SU-DHL-6 (cell line): ENCODE measurements at regions not wholly inside any gene's neighbourhood (a gene's known extent, or its start where the extent isn't known, plus 50 kb on each side); places are given as distances from the start of the nearest gene placed in this dataset.

Experiments used
- H2AFZ ChIP-seq: fragments of 200-600 bp; sonication (generic); 2 replicates; pipeline ENCODE4 v1.6.1; 2014; ENCODE audit warnings: low read depth, mild to moderate bottlenecking, moderate library complexity, mixed read lengths, antibody characterized with exemption, low read length; ENCODE audit not compliant: severe bottlenecking
- H3F3A ChIP-seq: fragments of 200-600 bp; shearing (Covaris generic); 2 replicates; pipeline ENCODE4 v1.6.0; 2016; ENCODE audit warnings: antibody characterized with exemption, mild to moderate bottlenecking; ENCODE audit not compliant: insufficient read depth
- H3K27ac ChIP-seq: fragments of 200-600 bp; sonication (generic); 2 replicates; pipeline ENCODE4 v1.5.1; 2016; ENCODE audit warnings: low read depth, mild to moderate bottlenecking, low read length, moderate library complexity, mixed read lengths
- H3K27me3 ChIP-seq: fragments of 200-600 bp; sonication (generic), shearing (Covaris generic); 2 replicates; pipeline ENCODE4 v1.6.0; 2014; ENCODE audit warnings: mild to moderate bottlenecking, low read length
- H3K36me3 ChIP-seq: fragments of 200-600 bp; sonication (generic); 2 replicates; pipeline ENCODE4 v1.6.1; 2014; ENCODE audit warnings: mild to moderate bottlenecking, low read length, mixed read lengths
- H3K4me2 ChIP-seq: fragments of 300-600, 200-600 bp; shearing (Covaris generic), sonication (generic); 2 replicates; pipeline ENCODE4 v1.6.0; 2014; ENCODE audit warnings: low read length, low read depth, mild to moderate bottlenecking; ENCODE audit not compliant: poor library complexity, severe bottlenecking
- H3K4me3 ChIP-seq: fragments of 200-600 bp; sonication (generic); 2 replicates; pipeline ENCODE4 v1.5.1; 2014; ENCODE audit warnings: antibody characterized with exemption, low read length, mild to moderate bottlenecking, mixed read lengths; ENCODE audit not compliant: insufficient read depth, poor library complexity, severe bottlenecking
- H3K79me2 ChIP-seq: fragments of 200-600 bp; sonication (generic); 2 replicates; pipeline ENCODE4 v1.6.1; 2014; ENCODE audit warnings: mild to moderate bottlenecking, low read length, moderate library complexity; ENCODE audit not compliant: insufficient read depth
- H3K9ac ChIP-seq: fragments of 200-600 bp; sonication (generic); 2 replicates; pipeline ENCODE4 v1.7.0; 2014; ENCODE audit warnings: mild to moderate bottlenecking, low read length
- H3K9me2 ChIP-seq: fragments of 200-600 bp; sonication (generic); replicated peaks from 2 replicates; pipeline ENCODE4 v1.6.1; 2014; ENCODE audit warnings: low read length; ENCODE audit not compliant: insufficient read depth
- H3K9me3 ChIP-seq: fragments of 200-600 bp; sonication (generic); 2 replicates; pipeline ENCODE4 v1.6.1; 2014; ENCODE audit warnings: low read length, mixed read lengths; ENCODE audit not compliant: insufficient read depth
- H4K20me1 ChIP-seq: fragments of 200-600 bp; sonication (generic); 2 replicates; pipeline ENCODE4 v1.6.1; 2014; ENCODE audit warnings: low read depth, mild to moderate bottlenecking, antibody characterized with exemption, low read length, moderate library complexity, mixed read lengths
- CTCF ChIP-seq: fragments of 200-600 bp; sonication (generic); IDR thresholded peaks from one replicate; pipeline ENCODE4 v1.5.1; 2017; ENCODE audit warnings: antibody characterized with exemption, mild to moderate bottlenecking, low read length, moderate library complexity; ENCODE audit not compliant: insufficient read depth, poor library complexity, severe bottlenecking
- EZH2phosphoT487 ChIP-seq: fragments of 200-600 bp; sonication (generic), shearing (Covaris generic); conservative IDR thresholded peaks from 2 replicates; pipeline ENCODE4 v1.6.1; 2018; ENCODE audit warnings: mild to moderate bottlenecking, antibody characterized with exemption, low read length, moderate library complexity, mixed read lengths

GRCh38 chr5:29379619-29380018 is 1813.9 kb upstream of the CDH6 start:
- Histone ChIP-seq H3K27me3 (no peaks in the 10 kb centered on the region), H3K27ac (no peak overlapping the region), H3K4me3 (no peak overlapping the region), H2AFZ (no peak overlapping the region), H4K20me1 (no peaks in the 10 kb centered on the region), H3K9me2 (no peaks in the 10 kb centered on the region), H3K9ac (no peak overlapping the region), H3K9me3 (peaks cover 8% of the 10 kb centered on the region; the same call in 1 of the 2 replicates), H3K79me2 (no peaks in the 10 kb centered on the region), H3K4me2 (no peak overlapping the region), H3K36me3 (no peaks in the 10 kb centered on the region), H3F3A (no peaks in the 10 kb centered on the region)
- TF ChIP-seq EZH2phosphoT487, result no peak
- TF ChIP-seq CTCF, result no peak

GRCh38 chr5:29378104-29378503 is 1815.4 kb upstream of the CDH6 start:
- no peaks in the 10 kb centered on the region for H3K27me3 ChIP-seq
- no peak overlapping the region for H2AFZ ChIP-seq
- H3K4me3 ChIP-seq, result no peak overlapping the region
- H3K9me2 ChIP-seq, result no peaks in the 10 kb centered on the region
- H3K9me3 ChIP-seq, result peaks cover 5% of the 10 kb centered on the region; the same call in 1 of the 2 replicates
- H3K4me2 ChIP-seq, result no peak overlapping the region
- H3F3A ChIP-seq, result no peaks in the 10 kb centered on the region
- H3K27ac ChIP-seq, result no peak overlapping the region
- no peaks in the 10 kb centered on the region for H3K36me3 ChIP-seq
- H4K20me1 ChIP-seq, result no peaks in the 10 kb centered on the region
- no peak overlapping the region for H3K9ac ChIP-seq
- no peaks in the 10 kb centered on the region for H3K79me2 ChIP-seq
- TF ChIP-seq EZH2phosphoT487 (no peak), CTCF (no peak)

GRCh38 chr5:29370248-29370647 is 1823.2 kb upstream of the CDH6 start:
- Histone ChIP-seq H3K36me3 (no peaks in the 10 kb centered on the region), H3K9me3 (no peaks in the 10 kb centered on the region), H3K27ac (no peak overlapping the region), H3K4me3 (no peak overlapping the region), H4K20me1 (no peaks in the 10 kb centered on the region), H3K79me2 (no peaks in the 10 kb centered on the region), H3K4me2 (peak overlapping the region; percentile 23), H3K27me3 (no peaks in the 10 kb centered on the region), H3F3A (no peaks in the 10 kb centered on the region), H2AFZ (peak overlapping the region; percentile 70), H3K9ac (no peak overlapping the region), H3K9me2 (no peaks in the 10 kb centered on the region)
- TF ChIP-seq EZH2phosphoT487, result no peak

GRCh38 chr5:29367176-29367833 is 1826.2 kb upstream of the CDH6 start:
- Histone ChIP-seq H3K9me2 (no peaks in the 10 kb centered on the region), H3K79me2 (no peaks in the 10 kb centered on the region), H3K4me3 (no peak overlapping the region), H3K9me3 (no peaks in the 10 kb centered on the region), H3K27ac (no peak overlapping the region), H2AFZ (no peak overlapping the region), H3K36me3 (no peaks in the 10 kb centered on the region), H4K20me1 (no peaks in the 10 kb centered on the region), H3F3A (no peaks in the 10 kb centered on the region), H3K4me2 (no peak overlapping the region), H3K27me3 (no peaks in the 10 kb centered on the region), H3K9ac (no peak overlapping the region)
- TF ChIP-seq CTCF (no peak), EZH2phosphoT487 (no peak)
